Stimulated activated naive CD8-positive, alpha-beta T cell treated with anti-CD3 and anti-CD28 coated beads, Interleukin-15, Interleukin-2, amounts not matched to agents 100 ng/mL and 50 ng/mL, for 24 hours (primary cell): ENCODE measurements at regions not wholly inside any gene's neighbourhood (a gene's known extent, or its start where the extent isn't known, plus 50 kb on each side); places are given as distances from the start of the nearest gene placed in this dataset.

Source experiments
- H3K27ac Mint-ChIP-seq: one replicate; pipeline ENCODE4 v1.8.0; 2021; ENCODE audit warnings: mild to moderate bottlenecking, mixed read lengths
- H3K27me3 Mint-ChIP-seq: one replicate; pipeline ENCODE4 v1.8.0; 2021; ENCODE audit warnings: mixed read lengths
- H3K36me3 Mint-ChIP-seq: one replicate; pipeline ENCODE4 v1.8.0; 2021; ENCODE audit warnings: low read depth, mixed read lengths
- H3K4me1 Mint-ChIP-seq: one replicate; pipeline ENCODE4 v1.8.0; 2021; ENCODE audit warnings: low read depth, mixed read lengths
- H3K4me3 Mint-ChIP-seq: one replicate; pipeline ENCODE4 v1.8.0; 2021; ENCODE audit warnings: mild to moderate bottlenecking, mixed read lengths
- H3K9me3 Mint-ChIP-seq: one replicate; pipeline ENCODE4 v1.8.0; 2021; ENCODE audit warnings: mixed read lengths

- no peak overlapping the region for H3K27ac Mint-ChIP-seq
- H3K36me3 Mint-ChIP-seq: no peaks in the 10 kb centered on the region
- peaks cover 11% of the 10 kb centered on the region for H3K9me3 Mint-ChIP-seq
- no peaks in the 10 kb centered on the region for H3K27me3 Mint-ChIP-seq
- no peaks in the 10 kb centered on the region for H3K4me1 Mint-ChIP-seq
- no peak overlapping the region for H3K4me3 Mint-ChIP-seq
Observed at GRCh38 chr18:71995904-71996465, 548.2 kb downstream of the CBLN2 start.

- Mint-ChIP-seq H3K27ac (no peak overlapping the region), H3K36me3 (no peaks in the 10 kb centered on the region), H3K27me3 (no peaks in the 10 kb centered on the region), H3K9me3 (peaks cover 9% of the 10 kb centered on the region), H3K4me1 (no peaks in the 10 kb centered on the region), H3K4me3 (no peak overlapping the region)
Observed at GRCh38 chr18:71994273-71994672, 549.9 kb downstream of the CBLN2 start.

- Mint-ChIP-seq H3K9me3 (peaks cover 5% of the 10 kb centered on the region), H3K36me3 (no peaks in the 10 kb centered on the region), H3K27me3 (no peaks in the 10 kb centered on the region), H3K4me3 (no peak overlapping the region), H3K27ac (no peak overlapping the region), H3K4me1 (no peaks in the 10 kb centered on the region)
Observed at GRCh38 chr18:71989616-71990015, 554.5 kb downstream of the CBLN2 start.

- Mint-ChIP-seq H3K4me3 (no peak overlapping the region), H3K9me3 (no peaks in the 10 kb centered on the region), H3K27ac (no peak overlapping the region), H3K4me1 (no peaks in the 10 kb centered on the region), H3K36me3 (no peaks in the 10 kb centered on the region), H3K27me3 (no peaks in the 10 kb centered on the region)
Observed at GRCh38 chr18:71986351-71987050, 557.6 kb downstream of the CBLN2 start.

- no peak overlapping the region for H3K27ac Mint-ChIP-seq
- H3K9me3 Mint-ChIP-seq: peaks cover 7% of the 10 kb centered on the region
- no peaks in the 10 kb centered on the region for H3K4me1 Mint-ChIP-seq
- H3K4me3 Mint-ChIP-seq: no peak overlapping the region
- H3K36me3 Mint-ChIP-seq: no peaks in the 10 kb centered on the region
- no peaks in the 10 kb centered on the region for H3K27me3 Mint-ChIP-seq
Observed at GRCh38 chr18:71976744-71977143, 567.4 kb downstream of the CBLN2 start.

GRCh38 chr18:71966791-71967190 is 577.4 kb downstream of the CBLN2 start:
- Mint-ChIP-seq H3K9me3 (peaks cover 11% of the 10 kb centered on the region), H3K4me3 (no peak overlapping the region), H3K27ac (no peak overlapping the region)

DNA sequence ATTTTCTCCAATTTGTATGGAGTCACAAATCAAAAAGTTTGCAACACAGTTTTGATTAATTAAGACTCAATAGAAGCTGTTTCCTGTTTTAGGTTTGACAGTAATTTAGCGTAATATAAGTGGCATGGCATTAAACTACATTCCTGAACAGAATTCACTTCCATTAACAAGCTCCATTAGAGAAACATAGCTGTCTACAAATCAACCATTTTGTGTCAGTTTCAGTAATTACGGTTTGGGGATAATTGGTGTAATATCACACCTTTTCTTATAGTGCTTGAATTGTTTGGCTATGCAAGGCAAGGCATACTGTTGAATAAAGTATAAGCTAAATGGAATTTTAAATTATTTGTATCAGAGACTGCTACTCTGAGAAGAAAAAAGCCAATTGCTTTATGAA is 585.5 kb downstream of the CBLN2 start:
- Mint-ChIP-seq H3K4me1 (no peaks in the 10 kb centered on the region), H3K36me3 (no peaks in the 10 kb centered on the region), H3K27me3 (no peaks in the 10 kb centered on the region), H3K27ac (no peak overlapping the region), H3K4me3 (no peak overlapping the region), H3K9me3 (peaks cover 7% of the 10 kb centered on the region)

More at GRCh38 chr18:71966791-71967190, 577.4 kb downstream of the CBLN2 start:
- Mint-ChIP-seq H3K27me3 (no peaks in the 10 kb centered on the region), H3K4me1 (no peaks in the 10 kb centered on the region), H3K36me3 (no peaks in the 10 kb centered on the region)

DNA sequence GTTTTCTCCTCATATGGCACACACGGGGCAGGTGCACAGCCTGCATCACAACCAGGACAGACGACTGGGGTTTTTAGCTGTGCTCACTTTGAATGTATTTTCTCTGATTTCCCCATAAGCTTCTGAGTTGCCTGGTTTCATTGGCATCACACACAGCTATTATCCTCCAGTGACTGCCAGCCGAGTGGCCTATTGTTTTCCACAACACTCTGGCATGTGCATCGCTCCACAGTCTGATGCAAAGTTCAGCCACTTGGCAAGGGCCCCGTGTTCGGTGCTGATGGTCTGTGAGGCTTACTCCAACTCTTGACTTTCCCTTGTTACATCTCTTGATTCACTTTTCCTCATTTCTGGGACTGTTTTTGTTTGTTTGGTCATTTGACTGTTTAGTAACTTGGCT is 593.1 kb downstream of the CBLN2 start:
- no peak overlapping the region for H3K4me3 Mint-ChIP-seq
- H3K36me3 Mint-ChIP-seq: no peaks in the 10 kb centered on the region
- H3K9me3 Mint-ChIP-seq: no peaks in the 10 kb centered on the region
- no peaks in the 10 kb centered on the region for H3K27me3 Mint-ChIP-seq
- H3K27ac Mint-ChIP-seq: no peak overlapping the region
- H3K4me1 Mint-ChIP-seq: no peaks in the 10 kb centered on the region

GRCh38 chr18:71942433-71942832 is 601.7 kb downstream of the CBLN2 start:
- Mint-ChIP-seq H3K36me3 (no peaks in the 10 kb centered on the region), H3K4me3 (no peak overlapping the region), H3K27me3 (no peaks in the 10 kb centered on the region), H3K27ac (no peak overlapping the region), H3K9me3 (peaks cover 2% of the 10 kb centered on the region), H3K4me1 (no peaks in the 10 kb centered on the region)

GRCh38 chr18:71939483-71939882 is 604.7 kb downstream of the CBLN2 start:
- Mint-ChIP-seq H3K27ac (no peak overlapping the region), H3K27me3 (no peaks in the 10 kb centered on the region), H3K9me3 (peaks cover 5% of the 10 kb centered on the region), H3K4me1 (no peaks in the 10 kb centered on the region), H3K4me3 (no peak overlapping the region), H3K36me3 (no peaks in the 10 kb centered on the region)

DNA sequence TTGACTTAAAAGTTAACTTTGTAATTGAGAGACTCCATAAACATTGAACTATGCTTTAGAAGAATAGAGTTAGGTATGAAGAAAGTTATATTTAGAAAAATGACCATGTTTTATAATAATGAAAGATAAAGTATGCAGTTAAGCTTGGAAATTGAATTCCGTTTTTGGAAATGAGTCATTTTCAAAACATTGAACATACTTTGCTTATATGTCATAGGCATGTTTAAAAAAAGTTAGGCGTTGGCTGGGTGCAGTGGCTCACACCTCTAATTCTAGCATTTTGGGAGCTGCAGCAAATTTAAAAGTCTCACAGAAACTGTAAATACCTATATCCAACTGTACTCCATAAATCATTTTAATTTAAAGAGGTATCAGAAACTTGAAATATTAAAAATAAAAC is 607.4 kb downstream of the CBLN2 start:
- Mint-ChIP-seq H3K4me3 (no peak overlapping the region), H3K9me3 (peaks cover 5% of the 10 kb centered on the region), H3K27ac (no peak overlapping the region), H3K4me1 (no peaks in the 10 kb centered on the region), H3K27me3 (no peaks in the 10 kb centered on the region), H3K36me3 (no peaks in the 10 kb centered on the region)

- Mint-ChIP-seq H3K4me3 (no peak overlapping the region), H3K36me3 (no peaks in the 10 kb centered on the region), H3K27ac (no peak overlapping the region), H3K9me3 (peaks cover 28% of the 10 kb centered on the region), H3K4me1 (no peaks in the 10 kb centered on the region), H3K27me3 (no peaks in the 10 kb centered on the region)
Observed at GRCh38 chr18:71919211-71919610, 624.9 kb downstream of the CBLN2 start.

- Mint-ChIP-seq H3K4me3 (no peak overlapping the region), H3K27me3 (no peaks in the 10 kb centered on the region), H3K36me3 (no peaks in the 10 kb centered on the region), H3K27ac (no peak overlapping the region), H3K9me3 (no peaks in the 10 kb centered on the region), H3K4me1 (no peaks in the 10 kb centered on the region)
Observed at GRCh38 chr18:71913641-71914040, 630.5 kb downstream of the CBLN2 start.

DNA sequence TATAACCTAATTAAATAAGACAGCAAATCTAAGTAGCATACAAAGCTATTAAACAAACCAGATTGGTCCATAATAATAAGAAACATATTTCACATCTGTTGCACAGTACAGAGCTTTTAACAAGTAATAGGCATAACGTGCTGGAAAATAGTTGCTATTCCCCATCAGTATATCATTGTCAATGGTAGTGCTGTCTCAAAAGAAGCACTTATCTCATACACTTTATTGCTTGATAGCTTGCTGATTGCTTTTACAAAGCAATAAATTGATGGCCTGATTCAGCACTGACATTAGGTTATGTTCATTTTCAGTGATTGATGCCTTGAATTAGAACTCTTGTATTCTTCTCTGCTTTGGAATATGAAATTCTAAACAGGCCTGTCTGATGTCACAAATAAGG is 641.7 kb downstream of the CBLN2 start:
- no peaks in the 10 kb centered on the region for H3K27me3 Mint-ChIP-seq
- no peaks in the 10 kb centered on the region for H3K9me3 Mint-ChIP-seq
- no peaks in the 10 kb centered on the region for H3K4me1 Mint-ChIP-seq
- H3K27ac Mint-ChIP-seq: no peak overlapping the region
- H3K36me3 Mint-ChIP-seq: no peaks in the 10 kb centered on the region
- no peak overlapping the region for H3K4me3 Mint-ChIP-seq

GRCh38 chr18:71899707-71900472 is 644.3 kb downstream of the CBLN2 start:
- Mint-ChIP-seq H3K9me3 (no peaks in the 10 kb centered on the region), H3K27ac (no peak overlapping the region)

More at GRCh38 chr18:71899707-71900472, 644.3 kb downstream of the CBLN2 start:
- H3K27me3 Mint-ChIP-seq: no peaks in the 10 kb centered on the region
- no peaks in the 10 kb centered on the region for H3K4me1 Mint-ChIP-seq
- H3K36me3 Mint-ChIP-seq: no peaks in the 10 kb centered on the region
- H3K4me3 Mint-ChIP-seq: no peak overlapping the region
